BJ (cell line): ENCODE measurements at regions not wholly inside any gene's neighbourhood (a gene's known extent, or its start where the extent isn't known, plus 50 kb on each side); places are given as distances from the start of the nearest gene placed in this dataset.
"Not testable (repeated sequence)": the region's sequence is repeated elsewhere in the genome, so short reads cannot be mapped to it uniquely, and the experiment has no call there.

Source experiments
- CTCF ChIA-PET: fragments of 350-600 bp; formaldehyde crosslinking; extraction: SDS; loops from one replicate; lab custom pipeline; 2021; ENCODE audit warnings: antibody characterized with exemption, inconsistent platforms; lab: Yijun Ruan, JAX
- POLR2A ChIA-PET: fragments of 300-600 bp; sonication (Branson Sonifier 250); formaldehyde crosslinking; extraction: SDS; loops from one replicate; lab custom pipeline; 2021; ENCODE audit warnings: antibody characterized with exemption; lab: Charles Lee
- DNase-seq: peaks from one replicate; pipeline ENCODE4 v3.0.0-alpha.2; 2011; ENCODE audit warnings: low read depth
- H3K27me3 ChIP-seq: 2 replicates; pipeline ENCODE4 v1.6.0; 2011; ENCODE audit warnings: low read length; ENCODE audit not compliant: control insufficient read depth, insufficient read depth
- H3K36me3 ChIP-seq: 2 replicates; pipeline ENCODE4 v1.5.1; 2011; ENCODE audit warnings: low read length; ENCODE audit not compliant: control insufficient read depth, insufficient read depth
- H3K4me3 ChIP-seq: 2 replicates; pipeline ENCODE4 v1.5.1; 2011; ENCODE audit warnings: low read depth, mild to moderate bottlenecking, control low read depth, low read length
- TF ChIP-seq, protein P1 (sequence below): IDR thresholded peaks from 2 replicates; pipeline ENCODE4 v1.5.1; 2011; ENCODE audit warnings: low read depth, mild to moderate bottlenecking, control low read depth, inconsistent platforms, low read length, moderate library complexity; ENCODE audit not compliant: insufficient read depth

- POLR2A ChIA-PET = no interaction called here
- TF ChIP-seq, protein P1, sequence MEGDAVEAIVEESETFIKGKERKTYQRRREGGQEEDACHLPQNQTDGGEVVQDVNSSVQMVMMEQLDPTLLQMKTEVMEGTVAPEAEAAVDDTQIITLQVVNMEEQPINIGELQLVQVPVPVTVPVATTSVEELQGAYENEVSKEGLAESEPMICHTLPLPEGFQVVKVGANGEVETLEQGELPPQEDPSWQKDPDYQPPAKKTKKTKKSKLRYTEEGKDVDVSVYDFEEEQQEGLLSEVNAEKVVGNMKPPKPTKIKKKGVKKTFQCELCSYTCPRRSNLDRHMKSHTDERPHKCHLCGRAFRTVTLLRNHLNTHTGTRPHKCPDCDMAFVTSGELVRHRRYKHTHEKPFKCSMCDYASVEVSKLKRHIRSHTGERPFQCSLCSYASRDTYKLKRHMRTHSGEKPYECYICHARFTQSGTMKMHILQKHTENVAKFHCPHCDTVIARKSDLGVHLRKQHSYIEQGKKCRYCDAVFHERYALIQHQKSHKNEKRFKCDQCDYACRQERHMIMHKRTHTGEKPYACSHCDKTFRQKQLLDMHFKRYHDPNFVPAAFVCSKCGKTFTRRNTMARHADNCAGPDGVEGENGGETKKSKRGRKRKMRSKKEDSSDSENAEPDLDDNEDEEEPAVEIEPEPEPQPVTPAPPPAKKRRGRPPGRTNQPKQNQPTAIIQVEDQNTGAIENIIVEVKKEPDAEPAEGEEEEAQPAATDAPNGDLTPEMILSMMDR = no peak
- CTCF ChIA-PET = no interaction called here
- DNase-seq = no peak
- no peaks in the 10 kb centered on the region for H3K27me3 ChIP-seq
- H3K36me3 ChIP-seq = no peaks in the 10 kb centered on the region
- no peak overlapping the region for H3K4me3 ChIP-seq
These were observed 1074.9 kb downstream of the PCDH17 start for GRCh38 chr13:58706421-58706820.

GRCh38 chr13:58712191-58712590 is 1080.6 kb downstream of the PCDH17 start:
- no peak for DNase-seq
- no peak overlapping the region for H3K4me3 ChIP-seq
- no peaks in the 10 kb centered on the region for H3K36me3 ChIP-seq
- ChIA-PET POLR2A (no interaction called here), CTCF (no interaction called here)
- TF ChIP-seq, protein P1 = no peak
- H3K27me3 ChIP-seq = no peaks in the 10 kb centered on the region

DNA sequence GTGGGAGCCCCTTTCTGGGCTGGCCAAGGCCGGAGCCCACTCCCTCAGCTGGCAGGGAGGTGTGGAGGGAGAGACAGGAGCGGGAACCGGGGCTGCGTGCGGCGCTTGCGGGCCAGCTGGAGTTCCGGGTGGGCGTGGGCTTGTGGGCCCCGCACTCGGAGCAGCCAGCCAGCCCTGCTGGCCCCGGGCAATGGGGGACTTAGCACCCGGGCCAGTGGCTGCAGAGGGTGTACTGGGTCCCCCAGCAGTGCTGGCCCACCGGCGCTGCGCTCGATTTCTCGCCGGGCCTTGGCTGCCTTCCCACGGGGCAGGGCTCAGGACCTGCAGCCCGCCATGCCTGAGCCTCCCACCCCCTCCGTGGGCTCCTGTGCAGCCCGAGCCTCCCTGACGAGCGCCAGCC is 1082.5 kb downstream of the PCDH17 start:
- H3K4me3 ChIP-seq, DNase-seq, POLR2A ChIA-PET, H3K36me3 ChIP-seq, CTCF ChIA-PET, H3K27me3 ChIP-seq: not testable (repeated sequence)

DNA sequence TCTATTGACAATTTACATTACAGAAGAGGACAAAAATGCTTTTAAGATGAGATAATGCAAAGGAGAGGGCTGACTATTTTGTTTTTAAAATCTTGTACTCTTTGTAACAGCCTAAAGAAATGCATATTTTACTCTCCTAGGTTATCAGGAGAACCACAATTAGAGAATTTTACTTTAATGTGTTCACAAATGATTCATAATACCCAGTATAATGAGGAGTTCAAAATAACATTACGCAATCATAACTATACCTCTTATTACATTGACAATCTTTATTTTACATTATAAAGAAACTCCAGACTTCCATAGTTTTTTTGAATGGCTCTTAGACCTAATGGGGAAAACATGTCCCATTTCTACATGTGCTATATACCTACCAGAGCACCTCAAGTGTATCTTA is 1089.7 kb downstream of the PCDH17 start:
- Histone ChIP-seq H3K36me3 (no peaks in the 10 kb centered on the region), H3K27me3 (no peaks in the 10 kb centered on the region), H3K4me3 (no peak overlapping the region)
- TF ChIP-seq, protein P1 = no peak
- POLR2A ChIA-PET = no interaction called here
- CTCF ChIA-PET = no interaction called here
- DNase-seq = no peak

GRCh38 chr13:58728126-58728525 is 1096.6 kb downstream of the PCDH17 start:
- CTCF ChIA-PET = no interaction called here
- POLR2A ChIA-PET = no interaction called here

GRCh38 chr13:58729361-58729760 is 1097.8 kb downstream of the PCDH17 start:
- ChIA-PET POLR2A (no interaction called here), CTCF (no interaction called here)
- no peaks in the 10 kb centered on the region for H3K36me3 ChIP-seq
- DNase-seq = no peak
- H3K4me3 ChIP-seq = no peak overlapping the region
- TF ChIP-seq, protein P1 = no peak
- no peaks in the 10 kb centered on the region for H3K27me3 ChIP-seq

More at GRCh38 chr13:58728126-58728525, 1096.6 kb downstream of the PCDH17 start:
- Histone ChIP-seq H3K27me3 (no peaks in the 10 kb centered on the region), H3K36me3 (no peaks in the 10 kb centered on the region), H3K4me3 (no peak overlapping the region)
- DNase-seq = no peak
- TF ChIP-seq, protein P1 = no peak
